Heart right ventricle (tissue), 16 donors: ENCODE measurements at regions not wholly inside any gene's neighbourhood (a gene's known extent, or its start where the extent isn't known, plus 50 kb on each side); places are given as distances from the start of the nearest gene placed in this dataset.

Experiments used
- ATAC-seq, 8 donors: fragments of 200-7000 bp; cut with Tn5 transposase; one replicate each; pipeline ENCODE4 v1.9.1; 2020; ENCODE audit warnings: mild to moderate bottlenecking in 8 of 8, moderate library complexity in 8 of 8, moderate number of reproducible peaks in 1 of 8
- DNase-seq, 2 donors: peaks; one replicate each; pipeline ENCODE4 v3.0.0-alpha.2; 2020
- H3K27ac ChIP-seq, 10 donors: fragments of 200-600 bp; sonication (generic) in 2 of 10; one replicate each; pipeline versions ENCODE4 v1.5.0 to v1.8.0; 2020 to 2022; ENCODE audit warnings: mild to moderate bottlenecking in 3 of 10
- H3K27me3 ChIP-seq, 7 donors: fragments of 200-600 bp; one replicate each; pipeline ENCODE4 v1.8.0; 2021 to 2022; ENCODE audit warnings: mild to moderate bottlenecking in 2 of 7
- H3K36me3 ChIP-seq, 9 donors: fragments of 200-600 bp; sonication (generic) in 1 of 9; one replicate each; pipeline versions ENCODE4 v1.5.0 to v1.8.0; 2020 to 2022; ENCODE audit warnings: mild to moderate bottlenecking in 2 of 9
- H3K4me1 ChIP-seq, 9 donors: fragments of 200-600 bp; sonication (generic) in 1 of 9; one replicate each; pipeline versions ENCODE4 v1.5.0 to v1.8.0; 2020 to 2022; ENCODE audit warnings: mild to moderate bottlenecking in 4 of 9
- H3K4me3 ChIP-seq, 10 donors: fragments of 200-600 bp; sonication (generic) in 2 of 10; one replicate each; pipeline versions ENCODE4 v1.5.0 to v1.8.0; 2020 to 2022; ENCODE audit warnings: mild to moderate bottlenecking in 7 of 10, moderate library complexity in 2 of 10
- H3K9me3 ChIP-seq, 11 donors: fragments of 200-600 bp in 10 of 11; sonication (generic) in 2 of 11; one replicate each; pipeline versions ENCODE4 v1.5.0 to v1.8.0; 2013 to 2022; ENCODE audit warnings: mild to moderate bottlenecking in 2 of 11, control low read depth in 1 of 11, moderate library complexity in 1 of 11
- WGBS, 2 donors: extraction: QIAGEN DNeasy Blood & Tissue Kit; methylation state at CpG; one replicate each; pipeline ENCODE4 v1.1.7; 2013; ENCODE audit warnings: inconsistent platforms in 1 of 2; 5-methylcytosine and 5-hydroxymethylcytosine counted together
- intact Hi-C, 10 donors: fragments of 100-400 bp; cut with DNase I; formaldehyde crosslinking; loops; one replicate each; pipeline versions ENCODE4 v1.11.1 to v1.14.2; 2022
- TF ChIP-seq, protein P1 (sequence below), 9 donors: fragments of 200-600 bp; sonication (generic) in 2 of 9; IDR thresholded peaks; one replicate each; pipeline versions ENCODE4 v1.5.0 to v1.8.0; 2021 to 2022; ENCODE audit warnings: antibody characterized with exemption in 9 of 9, mild to moderate bottlenecking in 5 of 9, moderate library complexity in 1 of 9
- donor health status: Arrhythmogenic right ventricular cardiomyopathy.
- donor health status: ischemic (EF 13 %, LVEDD 7.1; RV severe dilation, severe dysfunction).
- donor health status: healthy with polysubstance abuse.
- donor health status: DM: no; HTN: yes; CAD: no.
- donor health status: DM: no; HTN: no; CAD: no.
- donor health status: ischemic (EF 25% LVEDD 6.9; RV normal size, moderate dysfunction).
- donor health status: ischemic (EF 25% LVEDD 5.7; RV mildly dilated, moderate dysfunction).
- donor health status: healthy.
- donor health status: DM: yes; HTN: yes; CAD: no.
- donor health status: Ischemic cardiomyopathy.
- donor health status: ischemic (EF 35%, LVEDD 5.7; RV mildly dilated, moderate dysfunction).
- donor health status: nonischemic (EF 11% LVEDD 7.7; RV severe dilation, severe dysfunction).
- donor health status: DM: yes; HTN: yes; CAD: no.
- donor health status: PGD.
- donor health status: ischemic (EF 29% LVEDD 5.4; RV normal size, mild dysfunction).
- donor health status: nonischemic (EF 23%, LVEDD 6.1; RV moderate dilation, normal function).

DNA sequence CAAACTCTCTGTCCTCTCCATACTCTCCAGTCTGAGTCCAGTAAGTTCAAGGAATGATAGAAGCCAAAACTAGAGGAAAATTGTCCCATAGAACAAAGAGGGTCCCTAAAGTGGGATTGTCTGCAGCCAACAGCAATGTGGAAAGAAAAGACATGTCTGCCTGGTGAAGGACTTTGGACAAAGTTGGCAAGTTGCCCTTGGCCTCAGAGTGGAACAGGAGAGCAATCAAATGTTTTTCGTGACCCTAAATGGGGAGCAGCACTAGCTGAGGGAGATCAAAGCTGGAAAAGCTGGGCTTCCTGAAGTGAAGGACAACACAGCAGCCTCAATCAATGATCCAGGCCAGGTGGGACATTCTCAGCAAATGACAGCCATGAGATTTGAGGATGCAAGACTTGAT is 183.5 kb downstream of the CHD9NB start:
- no peak overlapping the region for H3K27ac ChIP-seq
- intact Hi-C loops = no loop called here
- 37 to 38% methylated on average over 1 of the region's 1 CpG for WGBS, 2 donors
- H3K27me3 ChIP-seq = no peaks in the 10 kb centered on the region
- no peak for ATAC-seq
- H3K9me3 ChIP-seq = peaks cover 0 to 3% (median 0%) of the 10 kb centered on the region in 11 donors
- TF ChIP-seq, protein P1, sequence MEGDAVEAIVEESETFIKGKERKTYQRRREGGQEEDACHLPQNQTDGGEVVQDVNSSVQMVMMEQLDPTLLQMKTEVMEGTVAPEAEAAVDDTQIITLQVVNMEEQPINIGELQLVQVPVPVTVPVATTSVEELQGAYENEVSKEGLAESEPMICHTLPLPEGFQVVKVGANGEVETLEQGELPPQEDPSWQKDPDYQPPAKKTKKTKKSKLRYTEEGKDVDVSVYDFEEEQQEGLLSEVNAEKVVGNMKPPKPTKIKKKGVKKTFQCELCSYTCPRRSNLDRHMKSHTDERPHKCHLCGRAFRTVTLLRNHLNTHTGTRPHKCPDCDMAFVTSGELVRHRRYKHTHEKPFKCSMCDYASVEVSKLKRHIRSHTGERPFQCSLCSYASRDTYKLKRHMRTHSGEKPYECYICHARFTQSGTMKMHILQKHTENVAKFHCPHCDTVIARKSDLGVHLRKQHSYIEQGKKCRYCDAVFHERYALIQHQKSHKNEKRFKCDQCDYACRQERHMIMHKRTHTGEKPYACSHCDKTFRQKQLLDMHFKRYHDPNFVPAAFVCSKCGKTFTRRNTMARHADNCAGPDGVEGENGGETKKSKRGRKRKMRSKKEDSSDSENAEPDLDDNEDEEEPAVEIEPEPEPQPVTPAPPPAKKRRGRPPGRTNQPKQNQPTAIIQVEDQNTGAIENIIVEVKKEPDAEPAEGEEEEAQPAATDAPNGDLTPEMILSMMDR (IDR thresholded peaks at IDR 0.05) = no peak
- H3K4me3 ChIP-seq = no peak overlapping the region
- no peaks in the 10 kb centered on the region for H3K36me3 ChIP-seq
- no peak for DNase-seq
- no peaks in the 10 kb centered on the region for H3K4me1 ChIP-seq

GRCh38 chr16:52863000-52863399 is 189.7 kb downstream of the CHD9NB start:
- Histone ChIP-seq H3K4me1 (no peaks in the 10 kb centered on the region), H3K36me3 (no peaks in the 10 kb centered on the region), H3K27me3 (no peaks in the 10 kb centered on the region), H3K9me3 (peaks cover 0 to 3% (median 0%) of the 10 kb centered on the region in 11 donors), H3K4me3 (no peak overlapping the region), H3K27ac (no peak overlapping the region)
- WGBS, 2 donors = 85 to 87% methylated on average over 4 of the region's 4 CpGs
- ATAC-seq (no peak), DNase-seq (no peak)
- TF ChIP-seq, protein P1 (IDR thresholded peaks at IDR 0.05) = no peak
- intact Hi-C loops = no loop called here

DNA sequence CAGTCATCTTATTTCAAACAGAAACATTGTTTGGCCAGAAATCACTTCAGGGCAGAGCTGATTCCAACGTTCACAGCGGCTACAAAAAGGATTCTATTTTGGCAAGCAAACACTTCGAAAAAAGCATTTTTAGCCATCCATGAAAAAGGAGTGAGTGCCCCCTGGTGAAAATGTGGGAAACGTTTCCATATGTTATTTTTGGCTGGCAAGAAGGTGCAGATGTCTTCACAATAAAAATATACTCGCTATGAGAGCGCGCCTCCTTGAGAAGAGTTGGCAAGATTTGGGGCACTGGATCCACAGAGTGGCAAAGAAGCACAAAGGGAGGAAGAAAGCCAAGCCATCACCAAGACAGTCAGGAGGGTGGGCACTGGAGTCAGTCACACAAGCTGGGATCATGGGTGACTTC is 191.1 kb downstream of the CHD9NB start:
- TF ChIP-seq, protein P1 (IDR thresholded peaks at IDR 0.05) = peak in 1 of 9 donors; percentile 7
- WGBS, 2 donors = 28 to 29% methylated on average over 7 of the region's 7 CpGs

DNA sequence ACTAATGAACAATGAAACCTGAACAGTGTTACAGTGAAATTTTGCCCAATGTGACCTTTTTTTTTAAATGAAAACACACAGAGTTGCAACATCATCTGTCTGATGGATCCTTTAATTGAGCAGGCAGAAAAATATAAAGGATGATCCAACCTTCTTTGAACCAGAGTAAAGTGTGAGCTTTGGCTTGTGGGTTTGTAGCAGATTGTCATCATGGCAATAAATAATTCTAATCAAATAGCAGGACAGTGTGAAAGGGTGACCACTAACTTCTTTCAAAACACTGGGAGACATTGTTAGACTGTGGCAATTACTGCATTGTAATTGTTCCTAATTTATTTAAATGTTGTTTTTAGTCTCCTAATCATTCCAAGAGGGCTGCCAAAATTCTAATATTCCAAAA is 197.2 kb downstream of the CHD9NB start:
- ATAC-seq = no peak
- Histone ChIP-seq H3K27me3 (peaks cover 0 to 3% (median 0%) of the 10 kb centered on the region in 7 donors), H3K27ac (no peak overlapping the region), H3K4me3 (no peak overlapping the region), H3K4me1 (no peaks in the 10 kb centered on the region), H3K36me3 (no peaks in the 10 kb centered on the region), H3K9me3 (peaks cover 0 to 30% (median 18%) of the 10 kb centered on the region in 11 donors)
- TF ChIP-seq, protein P1 (IDR thresholded peaks at IDR 0.05) = no peak
- DNase-seq = no peak
- intact Hi-C loops = no loop called here

More for the DNA sequence above, 191.1 kb downstream of the CHD9NB start:
- DNase-seq = no peak
- no peak for ATAC-seq
- no peaks in the 10 kb centered on the region for H3K4me1 ChIP-seq
- no peak overlapping the region for H3K27ac ChIP-seq
- H3K27me3 ChIP-seq = peaks cover 0 to under 1% (median 0%) of the 10 kb centered on the region in 7 donors
- no peaks in the 10 kb centered on the region for H3K36me3 ChIP-seq
- intact Hi-C loops = no loop called here
- no peak overlapping the region for H3K4me3 ChIP-seq
- peaks cover 0 to 3% (median 0%) of the 10 kb centered on the region in 11 donors for H3K9me3 ChIP-seq
